ENCODE measurements at regions not wholly inside any gene's neighbourhood (a gene's known extent, or its start where the extent isn't known, plus 50 kb on each side); places are given as distances from the start of the nearest gene placed in this dataset.
"Not testable (repeated sequence)": the region's sequence is repeated elsewhere in the genome, so short reads cannot be mapped to it uniquely, and the experiment has no call there.

DNA sequence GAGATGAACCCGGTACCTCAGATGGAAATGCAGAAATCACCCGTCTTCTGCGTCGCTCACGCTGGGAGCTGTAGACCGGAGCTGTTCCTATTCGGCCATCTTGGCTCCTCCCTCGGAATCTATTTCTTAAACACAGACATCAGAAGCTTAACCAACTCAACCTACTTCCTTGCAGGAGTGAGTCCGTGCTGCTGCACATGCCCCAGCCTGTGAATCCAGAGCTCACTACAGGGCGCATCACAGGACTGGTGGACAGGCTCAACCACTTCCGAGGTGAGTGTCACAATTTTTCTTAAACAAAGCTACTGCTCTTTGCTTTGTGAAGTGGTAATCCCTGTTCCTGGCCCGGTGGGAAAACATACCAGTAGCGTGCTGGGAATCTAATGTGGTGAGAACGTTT lies 353.4 kb downstream of the SRGAP2C start:
- TF ChIP-seq, protein P1, sequence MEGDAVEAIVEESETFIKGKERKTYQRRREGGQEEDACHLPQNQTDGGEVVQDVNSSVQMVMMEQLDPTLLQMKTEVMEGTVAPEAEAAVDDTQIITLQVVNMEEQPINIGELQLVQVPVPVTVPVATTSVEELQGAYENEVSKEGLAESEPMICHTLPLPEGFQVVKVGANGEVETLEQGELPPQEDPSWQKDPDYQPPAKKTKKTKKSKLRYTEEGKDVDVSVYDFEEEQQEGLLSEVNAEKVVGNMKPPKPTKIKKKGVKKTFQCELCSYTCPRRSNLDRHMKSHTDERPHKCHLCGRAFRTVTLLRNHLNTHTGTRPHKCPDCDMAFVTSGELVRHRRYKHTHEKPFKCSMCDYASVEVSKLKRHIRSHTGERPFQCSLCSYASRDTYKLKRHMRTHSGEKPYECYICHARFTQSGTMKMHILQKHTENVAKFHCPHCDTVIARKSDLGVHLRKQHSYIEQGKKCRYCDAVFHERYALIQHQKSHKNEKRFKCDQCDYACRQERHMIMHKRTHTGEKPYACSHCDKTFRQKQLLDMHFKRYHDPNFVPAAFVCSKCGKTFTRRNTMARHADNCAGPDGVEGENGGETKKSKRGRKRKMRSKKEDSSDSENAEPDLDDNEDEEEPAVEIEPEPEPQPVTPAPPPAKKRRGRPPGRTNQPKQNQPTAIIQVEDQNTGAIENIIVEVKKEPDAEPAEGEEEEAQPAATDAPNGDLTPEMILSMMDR (IDR thresholded peaks at IDR 0.05), result not testable (repeated sequence)
- not testable (repeated sequence) for TF ChIP-seq EP300 (IDR thresholded peaks at IDR 0.05)

Data from ovary (tissue), 3 donors.